HG03095 (cell line): ENCODE measurements at regions not wholly inside any gene's neighbourhood (a gene's known extent, or its start where the extent isn't known, plus 50 kb on each side); places are given as distances from the start of the nearest gene placed in this dataset.
"Not testable (repeated sequence)": the region's sequence is repeated elsewhere in the genome, so short reads cannot be mapped to it uniquely, and the experiment has no call there.

Experiments used
- ATAC-seq: cut with Tn5 transposase; IDR thresholded peaks from one replicate; pipeline ENCODE4 v1.9.1; 2021; ENCODE audit warnings: moderate library complexity; ENCODE audit not compliant: unreplicated experiment

DNA sequence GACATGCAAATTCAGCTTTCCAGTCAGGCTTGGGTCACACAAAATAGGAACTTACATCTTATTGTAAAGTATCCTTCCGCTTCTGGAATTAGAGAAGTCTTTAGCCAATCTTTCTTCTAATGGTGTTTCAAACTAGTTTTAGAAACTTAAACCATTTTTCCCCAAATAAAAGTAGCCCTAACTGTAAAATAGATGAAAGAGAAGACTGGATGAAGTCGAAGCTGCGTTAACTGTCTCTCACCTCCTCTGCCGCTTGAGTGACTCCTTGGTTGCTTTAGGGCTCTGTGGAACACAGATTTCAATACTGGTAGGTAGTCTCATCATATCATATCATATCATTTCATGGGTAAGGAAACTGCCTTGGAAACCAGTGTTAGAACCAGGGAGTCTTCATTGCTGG lies 498.4 kb downstream of the XIRP2 start:
- ATAC-seq = no peak

GRCh38 chr2:167383610-167384194 lies 495.4 kb downstream of the XIRP2 start:
- ATAC-seq = no peak

GRCh38 chr2:167381349-167381748 lies 493.1 kb downstream of the XIRP2 start:
- no peak for ATAC-seq

DNA sequence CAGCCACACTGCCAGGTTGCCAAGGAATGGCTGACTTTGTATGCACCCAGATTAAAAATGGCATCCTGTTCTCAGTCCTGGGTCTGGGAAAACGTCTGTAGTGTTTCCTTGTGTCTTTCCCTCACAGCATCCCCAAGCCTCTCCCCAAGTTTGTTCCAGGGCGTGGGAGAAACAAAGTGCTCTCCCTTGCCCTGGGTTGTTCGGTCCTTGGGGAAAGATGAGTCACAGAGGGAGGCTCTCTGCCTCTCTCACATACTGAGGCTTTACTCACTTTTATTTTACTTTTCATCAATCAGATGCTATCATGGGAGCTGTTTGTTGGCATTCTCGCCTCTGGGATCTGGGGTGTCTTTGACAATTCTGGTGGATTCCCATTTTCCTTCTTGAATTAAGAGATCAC lies 492.3 kb downstream of the XIRP2 start:
- no peak for ATAC-seq

- ATAC-seq = no peak
Measured at GRCh38 chr2:167380094-167380493, 491.8 kb downstream of the XIRP2 start.

- no peak for ATAC-seq
Measured at GRCh38 chr2:167369083-167369482, 480.8 kb downstream of the XIRP2 start.

GRCh38 chr2:167368371-167368770 lies 480.1 kb downstream of the XIRP2 start:
- no peak for ATAC-seq

DNA sequence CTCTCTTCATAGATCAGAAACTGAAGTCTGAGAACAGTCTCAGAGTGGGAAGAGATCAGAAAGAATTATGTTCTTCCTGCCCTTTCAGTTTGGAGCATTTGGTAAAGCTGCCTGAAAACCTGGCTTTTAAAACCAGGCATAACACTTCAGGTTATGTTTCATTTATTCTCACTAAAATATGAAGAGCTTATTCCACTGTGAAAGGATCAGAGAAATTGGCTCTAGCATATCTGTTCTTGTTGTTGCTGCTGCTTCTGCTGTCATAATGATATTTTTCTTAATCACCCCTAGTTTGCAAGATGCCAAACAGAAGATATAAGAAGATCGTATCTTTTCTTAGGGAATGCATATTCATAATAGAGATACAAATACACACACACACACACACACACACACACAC lies 476.9 kb downstream of the XIRP2 start:
- no peak for ATAC-seq

GRCh38 chr2:167361426-167361825 lies 473.1 kb downstream of the XIRP2 start:
- no peak for ATAC-seq

- ATAC-seq = no peak
Measured at GRCh38 chr2:167355821-167356220, 467.5 kb downstream of the XIRP2 start.

- ATAC-seq = no peak
Measured at GRCh38 chr2:167353605-167354280, 465.5 kb downstream of the XIRP2 start.

DNA sequence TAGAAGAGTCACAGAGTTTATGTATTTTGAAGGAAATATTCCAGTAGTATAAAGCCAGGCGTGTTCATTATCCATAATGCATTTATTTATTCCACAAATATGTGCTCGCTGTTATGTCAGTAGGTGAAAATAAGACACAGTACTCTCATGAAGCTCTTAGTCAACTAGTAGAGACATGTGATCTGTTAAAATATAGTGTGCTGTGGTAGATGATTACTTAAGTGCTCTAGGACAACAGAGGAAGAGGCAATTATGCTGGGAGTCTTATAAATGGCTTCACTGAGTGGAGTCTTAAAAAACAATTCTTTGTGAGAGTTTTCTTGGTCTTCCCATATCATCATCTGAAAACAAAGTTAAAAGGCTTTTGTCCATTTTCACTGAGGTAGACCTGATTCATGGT lies 457.3 kb downstream of the XIRP2 start:
- ATAC-seq = no peak

DNA sequence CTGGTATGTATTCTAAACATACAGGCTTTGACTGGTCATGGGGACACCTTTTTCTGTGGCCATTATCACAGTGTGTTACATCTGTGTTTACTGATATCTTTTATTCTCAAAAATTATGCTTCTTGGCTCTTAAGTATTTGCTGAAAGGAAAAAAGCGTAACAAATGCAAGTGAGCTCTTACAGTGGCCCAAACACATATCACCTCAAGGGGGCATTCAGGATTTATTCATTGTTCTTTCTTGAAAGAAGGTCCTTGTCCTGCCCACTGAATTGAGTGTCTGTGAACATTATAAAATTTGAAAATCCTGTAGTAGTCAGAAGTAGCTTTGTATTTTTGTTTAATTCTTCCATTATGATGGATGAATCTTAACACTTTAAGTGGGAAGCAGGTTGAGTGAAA lies 454.5 kb downstream of the XIRP2 start:
- no peak for ATAC-seq

DNA sequence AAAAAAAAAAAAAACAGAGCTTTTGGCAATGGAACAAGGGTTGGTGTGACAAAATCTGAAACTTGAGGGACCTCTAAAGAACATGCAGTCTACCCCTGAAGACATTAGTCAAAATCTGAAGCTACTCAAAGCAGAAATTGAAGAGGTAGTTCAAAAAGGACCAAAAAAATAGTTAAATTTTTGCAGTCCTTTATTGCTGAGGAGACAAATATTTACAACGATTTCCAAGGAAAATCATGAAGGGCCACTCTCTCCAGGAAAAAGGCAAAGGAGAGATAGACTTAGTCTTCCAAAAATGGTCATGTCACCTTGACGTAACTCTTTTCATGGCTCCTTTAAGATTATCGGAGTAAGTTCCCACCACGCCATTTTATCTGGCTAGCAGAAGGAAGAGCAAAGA lies 452.0 kb downstream of the XIRP2 start:
- ATAC-seq = no peak

- ATAC-seq = no peak
Measured at GRCh38 chr2:167336213-167336612, 447.9 kb downstream of the XIRP2 start.

GRCh38 chr2:167335541-167335992 lies 447.3 kb downstream of the XIRP2 start:
- ATAC-seq = no peak

GRCh38 chr2:167334146-167334742 lies 446.0 kb downstream of the XIRP2 start:
- ATAC-seq = no peak

DNA sequence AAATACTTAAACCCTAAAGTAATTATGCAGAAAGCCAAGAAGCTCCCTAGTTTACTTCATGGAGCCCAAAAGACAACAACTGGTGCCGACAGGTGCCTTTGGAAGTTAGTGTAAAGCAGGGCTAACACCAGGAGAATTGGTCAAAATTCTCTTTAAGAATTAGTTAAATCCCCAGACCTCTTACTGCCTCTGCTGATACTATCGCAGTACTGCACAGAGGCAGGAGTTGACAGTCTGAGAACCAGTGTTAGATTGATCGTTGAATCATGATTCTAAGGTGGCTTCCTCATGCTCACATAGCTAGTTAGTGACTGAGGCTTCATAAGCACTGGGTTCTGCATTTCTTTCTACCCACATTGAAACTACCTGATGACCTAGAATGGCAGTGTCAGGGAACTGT lies 445.0 kb downstream of the XIRP2 start:
- no peak for ATAC-seq

DNA sequence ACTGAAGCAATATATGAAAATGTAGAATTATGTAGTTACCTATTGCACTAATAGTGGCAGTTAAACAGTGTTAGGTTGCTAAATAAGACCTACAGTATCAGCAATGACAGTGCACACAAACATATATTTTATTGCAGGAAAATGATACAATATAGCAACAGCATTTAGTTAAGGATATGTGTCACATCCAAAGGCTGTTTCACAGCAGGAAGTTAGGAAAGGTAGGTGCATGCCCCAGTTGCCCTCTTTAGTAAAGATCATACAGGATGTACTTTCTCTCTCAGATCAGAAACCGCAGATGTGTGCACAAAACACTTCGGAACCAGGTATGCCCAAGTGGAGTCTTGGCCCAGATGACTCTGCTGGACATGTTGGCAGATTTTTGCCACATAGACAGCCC lies 444.1 kb downstream of the XIRP2 start:
- no peak for ATAC-seq

DNA sequence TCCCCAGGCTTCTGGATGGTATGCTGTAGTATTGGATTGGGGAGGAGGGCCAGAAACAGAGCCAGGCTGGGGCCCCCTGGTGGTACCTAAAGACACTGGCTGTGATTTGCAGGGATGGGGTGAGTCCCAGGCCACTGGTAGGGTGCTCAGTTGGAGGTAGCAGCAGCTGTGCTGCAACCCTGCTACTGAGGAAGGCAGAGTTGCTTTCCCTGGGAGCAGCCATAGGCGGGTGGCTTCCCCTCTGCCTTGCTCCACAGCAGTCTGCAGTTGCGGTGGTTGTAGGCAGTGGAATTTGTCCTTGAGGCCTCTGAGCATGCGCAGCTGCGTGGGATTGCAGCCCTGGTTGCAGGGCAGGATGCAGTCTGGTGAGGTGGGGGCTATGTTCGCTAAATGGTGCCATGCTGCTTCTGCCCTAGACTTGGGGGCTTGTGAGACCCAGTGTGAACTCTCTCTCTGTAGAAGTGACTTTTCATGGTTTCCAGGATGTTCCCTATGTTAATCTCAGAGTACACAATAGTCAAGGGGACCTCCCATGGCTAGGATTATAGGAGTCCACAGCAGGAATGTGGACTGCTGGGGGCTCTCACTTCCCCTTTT lies 443.5 kb downstream of the XIRP2 start:
- no peak for ATAC-seq

DNA sequence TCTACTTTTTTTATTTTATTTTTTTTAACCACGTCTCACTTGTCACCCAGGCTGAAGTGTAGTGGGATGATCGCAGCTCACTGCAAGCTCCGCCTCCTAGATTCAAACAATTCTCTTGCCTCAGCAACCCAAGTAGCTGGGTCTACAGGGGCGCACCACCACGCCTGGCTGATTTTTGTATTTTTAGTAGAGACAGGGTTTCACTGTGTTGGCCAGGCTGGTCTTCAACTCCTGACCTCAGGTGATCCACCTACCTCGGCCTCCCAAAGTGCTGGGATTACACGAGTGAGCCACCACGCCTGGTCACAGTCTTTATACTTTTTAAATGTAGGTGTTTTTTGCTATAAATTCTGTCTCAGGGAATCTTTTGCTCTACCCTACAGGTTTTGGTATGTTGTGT lies 440.5 kb downstream of the XIRP2 start:
- ATAC-seq = not testable (repeated sequence)

GRCh38 chr2:167322795-167323194 lies 434.5 kb downstream of the XIRP2 start:
- ATAC-seq = no peak
